ENCODE measurements at regions not wholly inside any gene's neighbourhood (a gene's known extent, or its start where the extent isn't known, plus 50 kb on each side); places are given as distances from the start of the nearest gene placed in this dataset.
"Not testable (repeated sequence)": the region's sequence is repeated elsewhere in the genome, so short reads cannot be mapped to it uniquely, and the experiment has no call there.

GRCh38 chr2:58334414-58334813 lies 93.3 kb upstream of the FANCL start:
- no peaks in the 10 kb centered on the region for H3K79me2 ChIP-seq (ENCODE audit: low read depth)
- H3K27me3 ChIP-seq (ENCODE audit: insufficient read depth, low read depth), result no peaks in the 10 kb centered on the region
- no peaks in the 10 kb centered on the region for H3K9me2 ChIP-seq (ENCODE audit: insufficient read depth)
- no peaks in the 10 kb centered on the region for H3K9me3 ChIP-seq (ENCODE audit: insufficient read depth, low read depth)
- no peak overlapping the region for H3K4me2 ChIP-seq
- intact Hi-C loops (cut with micrococcal nuclease; ENCODE audit: unreplicated experiment), result no loop called here
- ChIA-PET CTCF (interaction anchor here (0.6 kb wide), 1 partner anchor 79 kb away, joined by 3 read pairs; no protein-coding TSS in a partner anchor), POLR2A (ENCODE audit: unreplicated experiment) (no interaction called here)
- no peaks in the 10 kb centered on the region for H4K20me1 ChIP-seq (ENCODE audit: insufficient read depth)
- no peaks in the 10 kb centered on the region for H3F3A ChIP-seq (ENCODE audit: insufficient read depth, low read depth)
- no peak overlapping the region for H3K27ac ChIP-seq
- DNase-seq, result no peak
- no peaks in the 10 kb centered on the region for H3K36me3 ChIP-seq (ENCODE audit: low read depth)
- BruUV-seq (replicated peaks), result no TSS peak
- no peak overlapping the region for H3K4me3 ChIP-seq
- no peaks in the 10 kb centered on the region for H3K4me1 ChIP-seq (replicated peaks; ENCODE audit: insufficient read depth)
- TF ChIP-seq, protein P1, sequence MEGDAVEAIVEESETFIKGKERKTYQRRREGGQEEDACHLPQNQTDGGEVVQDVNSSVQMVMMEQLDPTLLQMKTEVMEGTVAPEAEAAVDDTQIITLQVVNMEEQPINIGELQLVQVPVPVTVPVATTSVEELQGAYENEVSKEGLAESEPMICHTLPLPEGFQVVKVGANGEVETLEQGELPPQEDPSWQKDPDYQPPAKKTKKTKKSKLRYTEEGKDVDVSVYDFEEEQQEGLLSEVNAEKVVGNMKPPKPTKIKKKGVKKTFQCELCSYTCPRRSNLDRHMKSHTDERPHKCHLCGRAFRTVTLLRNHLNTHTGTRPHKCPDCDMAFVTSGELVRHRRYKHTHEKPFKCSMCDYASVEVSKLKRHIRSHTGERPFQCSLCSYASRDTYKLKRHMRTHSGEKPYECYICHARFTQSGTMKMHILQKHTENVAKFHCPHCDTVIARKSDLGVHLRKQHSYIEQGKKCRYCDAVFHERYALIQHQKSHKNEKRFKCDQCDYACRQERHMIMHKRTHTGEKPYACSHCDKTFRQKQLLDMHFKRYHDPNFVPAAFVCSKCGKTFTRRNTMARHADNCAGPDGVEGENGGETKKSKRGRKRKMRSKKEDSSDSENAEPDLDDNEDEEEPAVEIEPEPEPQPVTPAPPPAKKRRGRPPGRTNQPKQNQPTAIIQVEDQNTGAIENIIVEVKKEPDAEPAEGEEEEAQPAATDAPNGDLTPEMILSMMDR (conservative IDR thresholded peaks at IDR 0.05), result no peak
- no peak for TF ChIP-seq EZH2 (IDR thresholded peaks at IDR 0.05; ENCODE audit: low read depth)
- no peak overlapping the region for H2AFZ ChIP-seq

DNA sequence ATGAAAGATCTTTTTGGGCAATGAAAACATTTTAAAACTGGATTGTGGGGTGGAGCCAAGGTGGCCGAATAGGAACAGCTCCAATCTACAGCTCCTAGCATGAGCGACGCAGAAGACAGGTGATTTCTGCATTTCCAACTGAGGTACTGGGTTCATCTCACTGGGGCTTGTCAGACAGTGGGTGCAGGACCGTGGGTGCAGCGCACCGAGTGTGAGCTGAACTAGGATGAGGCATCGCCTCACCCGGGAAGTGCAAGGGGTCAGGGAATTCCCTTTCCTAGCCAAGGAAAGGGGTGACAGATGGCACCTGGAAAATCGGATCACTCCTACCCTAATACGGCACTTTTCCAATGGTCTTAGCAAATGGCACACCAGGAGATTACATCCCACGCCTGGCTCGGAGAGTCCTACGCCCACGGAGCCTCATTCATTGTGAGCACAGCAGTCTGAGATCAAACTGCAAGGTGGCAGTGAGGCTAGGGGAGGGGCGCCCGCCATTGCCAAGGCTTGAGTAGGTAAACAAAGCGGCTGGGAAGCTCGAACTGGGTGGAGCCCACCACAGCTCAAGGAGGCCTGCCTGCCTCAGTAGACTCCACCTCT lies 84.3 kb upstream of the FANCL start:
- H3K4me3 ChIP-seq; BruUV-seq (replicated peaks): not testable (repeated sequence)

GRCh38 chr2:58319481-58319880 lies 78.4 kb upstream of the FANCL start:
- H3K36me3 ChIP-seq (ENCODE audit: low read depth), result no peaks in the 10 kb centered on the region
- H3K4me1 ChIP-seq (replicated peaks; ENCODE audit: insufficient read depth), result no peaks in the 10 kb centered on the region
- H3K4me3 ChIP-seq, result no peak overlapping the region
- no peaks in the 10 kb centered on the region for H3K79me2 ChIP-seq (ENCODE audit: low read depth)
- POLR2A ChIA-PET (ENCODE audit: unreplicated experiment), result no interaction called here
- peaks cover 2% of the 10 kb centered on the region; the same call in 1 of the 2 replicates for H3K9me2 ChIP-seq (ENCODE audit: insufficient read depth)
- intact Hi-C loops (cut with micrococcal nuclease; ENCODE audit: unreplicated experiment), result no loop called here
- H3F3A ChIP-seq (ENCODE audit: insufficient read depth, low read depth), result no peaks in the 10 kb centered on the region
- no peaks in the 10 kb centered on the region for H3K27me3 ChIP-seq (ENCODE audit: insufficient read depth, low read depth)
- no peak overlapping the region for H3K27ac ChIP-seq
- CTCF ChIA-PET, result no interaction called here
- H3K4me2 ChIP-seq, result no peak overlapping the region
- no TSS peak for BruUV-seq (replicated peaks)
- TF ChIP-seq EZH2 (IDR thresholded peaks at IDR 0.05; ENCODE audit: low read depth), result no peak
- TF ChIP-seq, protein P1 (conservative IDR thresholded peaks at IDR 0.05), result no peak
- H3K9me3 ChIP-seq (ENCODE audit: insufficient read depth, low read depth), result no peaks in the 10 kb centered on the region
- H4K20me1 ChIP-seq (ENCODE audit: insufficient read depth), result no peaks in the 10 kb centered on the region
- DNase-seq, result no peak
- H2AFZ ChIP-seq, result no peak overlapping the region

More for the DNA sequence above, 84.3 kb upstream of the FANCL start:
- POLR2A ChIA-PET (ENCODE audit: unreplicated experiment); H3K4me1 ChIP-seq (replicated peaks; ENCODE audit: insufficient read depth); DNase-seq; H3K79me2 ChIP-seq (ENCODE audit: low read depth); H2AFZ ChIP-seq; H3K27me3 ChIP-seq (ENCODE audit: insufficient read depth, low read depth); H4K20me1 ChIP-seq (ENCODE audit: insufficient read depth); H3F3A ChIP-seq (ENCODE audit: insufficient read depth, low read depth); H3K4me2 ChIP-seq; H3K9me3 ChIP-seq (ENCODE audit: insufficient read depth, low read depth); H3K27ac ChIP-seq; CTCF ChIA-PET; intact Hi-C loops (cut with micrococcal nuclease; ENCODE audit: unreplicated experiment); H3K9me2 ChIP-seq (ENCODE audit: insufficient read depth); H3K36me3 ChIP-seq (ENCODE audit: low read depth): not testable (repeated sequence)

DNA sequence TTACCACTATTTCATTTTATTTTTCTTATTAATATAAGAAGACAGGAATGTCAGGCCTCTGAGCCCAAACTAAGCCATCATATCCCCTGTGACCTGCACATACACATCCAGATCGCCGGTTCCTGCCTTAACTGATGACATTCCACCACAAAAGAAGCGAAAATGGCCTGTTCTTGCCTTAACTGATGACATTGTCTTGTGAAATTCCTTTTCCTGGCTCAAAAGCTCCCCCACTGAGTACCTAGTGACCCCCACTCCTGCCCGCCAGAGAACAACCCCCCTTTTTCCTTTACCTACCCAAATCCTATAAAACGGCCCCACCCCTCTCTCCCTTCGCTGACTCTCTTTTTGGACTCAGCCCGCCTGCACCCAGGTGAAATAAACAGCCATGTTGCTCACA lies 77.8 kb upstream of the FANCL start:
- POLR2A ChIA-PET (ENCODE audit: unreplicated experiment); H3K4me1 ChIP-seq (replicated peaks; ENCODE audit: insufficient read depth); H3K9me2 ChIP-seq (ENCODE audit: insufficient read depth); H3K27me3 ChIP-seq (ENCODE audit: insufficient read depth, low read depth); H3K27ac ChIP-seq; H3F3A ChIP-seq (ENCODE audit: insufficient read depth, low read depth); H3K4me3 ChIP-seq; intact Hi-C loops (cut with micrococcal nuclease; ENCODE audit: unreplicated experiment); DNase-seq; BruUV-seq (replicated peaks); H3K4me2 ChIP-seq; CTCF ChIA-PET; H3K36me3 ChIP-seq (ENCODE audit: low read depth); H2AFZ ChIP-seq; H3K79me2 ChIP-seq (ENCODE audit: low read depth); H4K20me1 ChIP-seq (ENCODE audit: insufficient read depth); H3K9me3 ChIP-seq (ENCODE audit: insufficient read depth, low read depth): not testable (repeated sequence)

All from PC-9 (cell line).